NCI-H69 (cell line): ENCODE measurements at regions not wholly inside any gene's neighbourhood (a gene's known extent, or its start where the extent isn't known, plus 50 kb on each side); places are given as distances from the start of the nearest gene placed in this dataset.
"Not testable (repeated sequence)": the region's sequence is repeated elsewhere in the genome, so short reads cannot be mapped to it uniquely, and the experiment has no call there.

Source experiments
- DNase-seq: peaks from one replicate; lab custom pipeline; 2025; lab: John Stamatoyannopoulos, UW

GRCh38 chr21:15203740-15204139, 138.9 kb upstream of the NRIP1 start:
- DNase-seq, result no peak

DNA sequence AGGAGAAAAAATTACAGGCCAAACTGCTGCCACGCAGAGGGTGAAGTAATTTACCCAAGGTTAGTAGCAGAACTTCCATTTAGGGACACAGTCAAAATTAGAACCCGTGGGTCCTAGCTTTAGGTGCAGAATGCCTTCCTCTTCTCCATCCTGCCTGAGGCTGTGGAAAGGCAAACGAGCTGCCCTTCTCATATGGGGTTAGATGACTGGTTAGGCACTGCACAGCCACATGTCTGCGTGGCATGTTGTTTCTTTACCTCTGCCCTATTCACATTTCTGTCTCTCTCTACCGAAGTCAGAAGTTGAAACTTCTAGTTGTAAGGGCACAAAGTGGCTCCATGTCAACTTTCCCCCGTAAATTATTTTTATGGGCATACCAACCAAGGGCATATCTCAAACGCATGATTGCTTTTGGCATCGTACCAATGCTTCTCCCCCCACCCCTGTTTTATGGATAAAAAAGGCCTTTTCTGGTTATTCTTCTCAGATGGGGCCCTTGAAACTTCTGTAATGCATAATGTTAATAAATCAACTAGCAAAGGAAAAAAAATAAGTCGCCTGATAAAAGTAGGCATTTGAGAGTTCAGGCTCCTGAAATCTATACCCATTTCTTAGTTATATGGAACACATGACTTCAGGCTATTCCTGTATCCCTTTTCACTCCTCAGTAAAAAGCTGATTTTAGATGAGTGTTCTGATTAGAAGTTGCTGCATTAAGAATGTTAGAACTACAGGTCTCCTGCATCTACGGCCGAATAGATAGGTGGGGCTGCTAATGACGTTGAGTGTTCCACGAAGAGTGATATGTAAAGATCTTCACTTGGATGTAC, 139.6 kb upstream of the NRIP1 start:
- peak; percentile 11 for DNase-seq

GRCh38 chr21:15204970-15205286, 140.1 kb upstream of the NRIP1 start:
- no peak for DNase-seq

DNA sequence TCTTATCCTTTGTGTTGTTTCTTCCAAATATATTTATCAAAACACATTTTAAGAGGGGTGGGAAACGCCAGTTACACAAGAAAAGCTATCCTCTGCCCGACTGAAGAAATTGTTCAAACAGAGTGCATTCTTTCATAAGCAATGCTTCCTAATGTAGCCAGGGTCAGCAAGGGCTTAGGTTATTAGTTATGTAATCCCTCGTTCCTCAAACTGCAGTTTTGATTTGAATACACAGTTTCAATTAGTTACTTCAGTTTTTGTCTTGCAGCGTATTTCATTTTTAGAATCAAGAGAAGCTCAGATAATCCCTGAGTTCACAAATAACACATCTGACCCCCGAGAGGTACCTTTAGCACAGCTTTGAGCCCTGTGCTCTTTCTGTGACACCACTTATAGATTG, 141.7 kb upstream of the NRIP1 start:
- DNase-seq, result no peak

DNA sequence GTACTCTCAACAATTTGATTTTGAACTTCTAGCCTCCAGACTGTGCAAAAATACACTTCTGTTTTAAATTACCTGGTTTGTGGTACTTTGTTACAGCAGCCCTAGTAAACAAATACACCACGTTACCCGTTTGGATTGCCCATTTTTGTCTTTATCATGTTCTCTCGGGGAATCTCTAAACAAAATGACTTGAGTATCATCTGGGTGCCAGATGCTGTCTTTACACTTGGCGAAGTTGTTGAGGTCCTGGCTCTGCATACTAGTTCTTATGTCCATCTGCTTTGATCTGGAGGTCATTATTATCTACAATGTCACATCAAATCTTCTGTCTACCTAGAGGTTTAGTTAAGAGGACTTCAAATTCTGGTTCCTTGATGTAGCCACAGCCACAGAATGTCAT, 142.4 kb upstream of the NRIP1 start:
- no peak for DNase-seq

GRCh38 chr21:15207635-15208370, 143.0 kb upstream of the NRIP1 start:
- DNase-seq, result no peak

GRCh38 chr21:15208786-15209185, 144.0 kb upstream of the NRIP1 start:
- DNase-seq, result no peak

GRCh38 chr21:15209224-15209623, 144.4 kb upstream of the NRIP1 start:
- no peak for DNase-seq

GRCh38 chr21:15210235-15210678, 145.5 kb upstream of the NRIP1 start:
- DNase-seq, result peak; percentile 21

DNA sequence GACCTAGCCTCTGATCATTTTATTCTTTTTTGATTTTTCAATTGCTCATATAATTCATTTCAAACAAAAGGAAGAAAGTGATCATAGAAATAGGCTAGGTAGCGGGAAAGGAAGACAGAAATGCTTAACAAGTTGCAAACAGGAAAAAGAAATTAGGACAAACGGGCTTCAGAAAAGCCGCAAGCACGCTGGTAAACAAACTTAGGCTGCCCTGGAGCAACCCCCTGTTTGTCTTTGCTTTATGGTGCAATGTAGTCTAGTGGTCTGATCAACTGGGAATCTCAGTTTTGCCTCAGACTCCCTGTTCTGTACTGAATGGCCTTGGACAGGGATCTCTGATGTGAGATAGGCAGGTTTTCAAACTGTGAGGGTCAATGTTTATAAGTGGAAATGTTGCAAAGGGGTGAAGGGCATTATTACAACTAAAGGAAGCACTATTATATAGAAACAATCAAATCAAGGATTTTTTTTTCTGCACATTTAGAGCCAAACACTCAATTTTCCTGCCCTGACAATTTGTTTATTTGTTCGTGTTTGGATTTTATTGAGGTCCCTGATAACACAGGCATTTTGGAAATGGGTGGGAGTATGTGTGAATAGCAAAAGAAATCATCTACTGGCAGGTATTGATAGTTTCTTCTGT, 146.8 kb upstream of the NRIP1 start:
- DNase-seq, result no peak

- DNase-seq, result no peak
These were observed 147.4 kb upstream of the NRIP1 start for GRCh38 chr21:15212206-15212605.

DNA sequence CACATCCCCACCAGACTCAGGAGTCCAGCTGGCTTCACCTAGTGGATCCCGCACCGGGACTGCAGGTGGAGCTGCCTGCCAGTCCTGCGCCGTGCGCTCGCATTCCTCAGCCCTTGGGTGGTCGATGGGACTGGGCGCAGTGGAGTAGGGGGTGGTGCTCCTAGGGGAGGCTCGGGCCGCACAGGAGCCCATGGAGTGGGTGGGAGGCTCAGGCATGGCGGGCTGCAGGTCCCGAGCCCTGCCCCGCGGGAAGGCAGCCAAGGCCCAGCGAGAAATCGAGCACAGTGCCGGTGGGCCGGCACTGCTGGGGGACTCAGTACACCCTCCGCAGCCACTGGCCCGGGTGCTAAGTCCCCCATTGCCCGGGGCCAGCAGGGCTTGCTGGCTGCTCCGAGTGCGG, 153.7 kb upstream of the NRIP1 start:
- not testable (repeated sequence) for DNase-seq

GRCh38 chr21:15219039-15219438, 154.2 kb upstream of the NRIP1 start:
- DNase-seq, result no peak

DNA sequence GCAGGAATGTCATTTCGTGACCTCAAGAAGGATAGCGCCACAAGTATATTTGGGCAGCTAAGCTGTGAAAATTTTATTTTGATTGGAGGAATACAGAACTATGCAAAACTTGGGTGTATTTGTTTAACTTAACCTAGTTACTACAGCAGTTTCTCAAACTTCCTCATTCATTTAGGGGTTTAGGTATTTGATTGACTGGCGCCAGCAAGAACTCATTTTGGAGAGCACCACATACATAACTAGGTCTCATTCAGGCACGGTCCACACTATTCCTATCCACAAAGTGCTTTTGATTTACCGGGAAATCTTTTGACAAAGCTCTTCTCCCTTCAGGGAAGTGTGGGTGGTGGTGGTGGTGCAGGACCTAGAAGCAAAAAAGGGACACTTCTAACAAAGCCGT, 155.1 kb upstream of the NRIP1 start:
- no peak for DNase-seq

DNA sequence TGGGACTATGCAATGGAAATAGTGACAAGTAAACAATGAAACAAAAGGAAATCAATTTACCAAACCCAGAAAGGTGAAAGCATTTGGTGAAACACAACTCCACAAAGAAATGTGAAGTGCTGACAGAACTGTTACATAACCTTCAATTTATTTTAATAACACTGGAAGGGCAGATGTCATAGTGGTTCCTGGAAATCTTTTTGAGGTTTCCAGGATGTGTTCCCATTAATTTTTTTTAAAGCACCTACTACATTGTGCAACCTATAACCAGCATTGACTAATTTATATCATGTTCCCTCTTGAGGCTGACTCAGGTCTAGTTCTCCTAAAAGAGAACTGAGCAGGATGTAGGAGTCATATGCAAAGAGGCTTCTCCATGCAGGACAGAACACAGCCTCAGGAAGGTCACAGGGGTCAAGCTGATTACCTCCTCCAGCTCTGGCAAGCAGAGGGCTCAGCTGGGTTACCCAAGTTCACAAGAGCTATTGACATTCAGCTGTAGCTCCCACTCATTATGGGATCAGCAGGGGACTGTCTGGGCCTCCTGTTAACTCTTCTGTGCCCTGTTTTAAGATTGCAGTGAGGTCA, 157.1 kb upstream of the NRIP1 start:
- peak; percentile 77 for DNase-seq

GRCh38 chr21:15222707-15223106, 157.9 kb upstream of the NRIP1 start:
- no peak for DNase-seq

DNA sequence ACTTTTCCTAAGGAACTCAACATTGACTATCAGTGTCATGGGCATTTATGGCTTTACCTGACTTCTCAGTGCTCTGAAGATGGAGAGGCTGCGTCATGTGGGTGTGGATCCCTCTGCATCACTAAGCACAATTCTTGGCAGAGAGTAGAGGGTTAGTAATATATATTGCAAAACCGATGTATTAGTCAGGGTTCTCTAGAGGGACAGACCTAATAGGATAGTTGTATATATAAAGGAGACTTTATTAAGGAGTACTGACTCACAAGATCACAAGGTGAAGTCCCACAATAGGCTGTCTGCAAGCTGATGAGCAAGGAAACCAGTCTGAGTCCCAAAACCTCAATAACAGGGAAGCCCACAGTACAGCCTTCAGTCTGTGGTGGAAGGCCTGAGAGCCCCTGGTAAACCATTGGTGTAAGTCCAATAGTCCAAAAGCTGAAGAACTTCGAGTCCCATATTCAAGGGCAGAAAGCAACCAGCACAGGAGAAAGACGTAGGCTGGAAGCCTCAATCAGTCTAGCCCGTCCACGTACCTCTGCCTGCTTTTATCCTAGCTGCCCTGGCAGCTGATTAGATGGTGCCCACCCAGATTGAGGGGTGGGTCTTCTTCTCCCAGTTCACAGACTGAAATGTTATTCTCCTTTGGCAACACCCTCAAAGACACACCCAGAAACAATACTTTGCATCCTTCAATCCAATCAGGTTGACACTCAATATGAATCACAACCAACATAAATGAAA, 159.7 kb upstream of the NRIP1 start:
- DNase-seq, result no peak

GRCh38 chr21:15227919-15228318, 163.1 kb upstream of the NRIP1 start:
- DNase-seq, result no peak

DNA sequence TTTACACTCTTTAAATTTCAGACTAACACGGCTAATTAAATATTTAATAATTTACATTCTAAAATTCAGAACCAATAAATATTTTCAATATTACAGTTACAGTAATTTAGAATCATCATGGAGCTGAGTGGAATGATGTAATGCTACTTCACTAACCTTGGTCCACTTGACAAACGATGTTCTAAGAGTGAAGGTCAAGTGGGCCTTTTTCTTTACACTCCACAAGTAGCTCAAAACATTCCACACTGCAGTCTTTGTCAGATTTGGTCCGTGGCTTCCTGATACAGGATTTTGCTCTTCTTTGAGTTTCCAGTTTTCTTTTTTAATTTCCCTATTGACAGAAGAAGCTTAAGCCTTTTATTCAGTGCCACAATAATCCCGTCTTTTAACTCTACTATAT, 164.6 kb upstream of the NRIP1 start:
- DNase-seq, result no peak

GRCh38 chr21:15233611-15234010, 168.8 kb upstream of the NRIP1 start:
- DNase-seq, result no peak

- DNase-seq, result no peak
These were observed 171.3 kb upstream of the NRIP1 start for GRCh38 chr21:15236111-15236510.

- no peak for DNase-seq
These were observed 176.0 kb upstream of the NRIP1 start for GRCh38 chr21:15240848-15241247.
